Central memory CD8-positive, alpha-beta T cell (primary cell): ENCODE measurements at regions not wholly inside any gene's neighbourhood (a gene's known extent, or its start where the extent isn't known, plus 50 kb on each side); places are given as distances from the start of the nearest gene placed in this dataset.

Source experiments
- ATAC-seq: fragments of 150-1000 bp; cut with Tn5 transposase; replicated peaks from 2 replicates; pipeline ENCODE4 v1.10.0; 2022; ENCODE audit warnings: mild to moderate bottlenecking, moderate FRiP score, moderate number of reproducible peaks; ENCODE audit not compliant: poor library complexity, severe bottlenecking; ENCODE audit errors: extremely low read depth
- DNase-seq, 2 donors: peaks; one replicate each; pipeline ENCODE4 v3.0.0; 2021; ENCODE audit warnings: low spot score in 2 of 2
- H3K27ac Mint-ChIP-seq: one replicate; pipeline ENCODE4 v1.8.0; 2022; ENCODE audit warnings: low read depth, mild to moderate bottlenecking, moderate library complexity, mixed read lengths
- H3K27me3 Mint-ChIP-seq: one replicate; pipeline ENCODE4 v1.8.0; 2022; ENCODE audit warnings: mixed read lengths
- H3K36me3 Mint-ChIP-seq: one replicate; pipeline ENCODE4 v1.8.0; 2022; ENCODE audit warnings: mild to moderate bottlenecking, moderate library complexity, mixed read lengths; ENCODE audit not compliant: insufficient read depth
- H3K4me1 Mint-ChIP-seq: one replicate; pipeline ENCODE4 v1.8.0; 2022; ENCODE audit warnings: mixed read lengths
- H3K4me3 Mint-ChIP-seq: one replicate; pipeline ENCODE4 v1.8.0; 2022; ENCODE audit warnings: mild to moderate bottlenecking, moderate library complexity, mixed read lengths
- H3K9me3 Mint-ChIP-seq: one replicate; pipeline ENCODE4 v1.8.0; 2022; ENCODE audit warnings: mixed read lengths

- H3K4me3 Mint-ChIP-seq: no peak overlapping the region
- H3K9me3 Mint-ChIP-seq: peaks cover 24% of the 10 kb centered on the region
- no peak overlapping the region for H3K27ac Mint-ChIP-seq
- H3K36me3 Mint-ChIP-seq: no peaks in the 10 kb centered on the region
- H3K4me1 Mint-ChIP-seq: no peaks in the 10 kb centered on the region
- no peaks in the 10 kb centered on the region for H3K27me3 Mint-ChIP-seq
- ATAC-seq (no peak), DNase-seq (no peak)
Measured at GRCh38 chr1:82446955-82447354, 646.2 kb downstream of the ADGRL2 start.

GRCh38 chr1:82446236-82446635 is 645.5 kb downstream of the ADGRL2 start:
- H3K36me3 Mint-ChIP-seq: no peaks in the 10 kb centered on the region
- no peak for ATAC-seq
- H3K4me1 Mint-ChIP-seq: no peaks in the 10 kb centered on the region
- DNase-seq: no peak
- peaks cover 20% of the 10 kb centered on the region for H3K9me3 Mint-ChIP-seq
- H3K27ac Mint-ChIP-seq: no peak overlapping the region
- no peak overlapping the region for H3K4me3 Mint-ChIP-seq
- no peaks in the 10 kb centered on the region for H3K27me3 Mint-ChIP-seq

GRCh38 chr1:82445827-82446226 is 645.1 kb downstream of the ADGRL2 start:
- no peak for ATAC-seq
- no peaks in the 10 kb centered on the region for H3K27me3 Mint-ChIP-seq
- no peak overlapping the region for H3K27ac Mint-ChIP-seq
- no peaks in the 10 kb centered on the region for H3K4me1 Mint-ChIP-seq
- H3K36me3 Mint-ChIP-seq: no peaks in the 10 kb centered on the region
- peaks cover 20% of the 10 kb centered on the region for H3K9me3 Mint-ChIP-seq
- no peak overlapping the region for H3K4me3 Mint-ChIP-seq
- no peak for DNase-seq

- DNase-seq: no peak
- no peak overlapping the region for H3K27ac Mint-ChIP-seq
- no peaks in the 10 kb centered on the region for H3K36me3 Mint-ChIP-seq
- H3K4me1 Mint-ChIP-seq: no peaks in the 10 kb centered on the region
- H3K9me3 Mint-ChIP-seq: peaks cover 22% of the 10 kb centered on the region
- H3K4me3 Mint-ChIP-seq: no peak overlapping the region
- no peak for ATAC-seq
- no peaks in the 10 kb centered on the region for H3K27me3 Mint-ChIP-seq
Measured at GRCh38 chr1:82445132-82445531, 644.4 kb downstream of the ADGRL2 start.

- no peaks in the 10 kb centered on the region for H3K4me1 Mint-ChIP-seq
- DNase-seq: no peak
- no peak for ATAC-seq
- H3K27ac Mint-ChIP-seq: no peak overlapping the region
- H3K36me3 Mint-ChIP-seq: no peaks in the 10 kb centered on the region
- H3K9me3 Mint-ChIP-seq: peaks cover 16% of the 10 kb centered on the region
- no peaks in the 10 kb centered on the region for H3K27me3 Mint-ChIP-seq
- H3K4me3 Mint-ChIP-seq: no peak overlapping the region
Measured at GRCh38 chr1:82441402-82441801, 640.7 kb downstream of the ADGRL2 start.

GRCh38 chr1:82423174-82423815 is 622.6 kb downstream of the ADGRL2 start:
- Mint-ChIP-seq H3K4me1 (no peaks in the 10 kb centered on the region), H3K4me3 (no peak overlapping the region), H3K27me3 (no peaks in the 10 kb centered on the region), H3K9me3 (peaks cover 13% of the 10 kb centered on the region), H3K36me3 (no peaks in the 10 kb centered on the region), H3K27ac (no peak overlapping the region)
- ATAC-seq: no peak
- DNase-seq: no peak

GRCh38 chr1:82421782-82422181 is 621.0 kb downstream of the ADGRL2 start:
- no peaks in the 10 kb centered on the region for H3K27me3 Mint-ChIP-seq
- DNase-seq (no peak), ATAC-seq (no peak)
- H3K9me3 Mint-ChIP-seq: peaks cover 5% of the 10 kb centered on the region
- no peak overlapping the region for H3K27ac Mint-ChIP-seq
- no peaks in the 10 kb centered on the region for H3K4me1 Mint-ChIP-seq
- H3K4me3 Mint-ChIP-seq: no peak overlapping the region
- no peaks in the 10 kb centered on the region for H3K36me3 Mint-ChIP-seq

- ATAC-seq: no peak
- no peak for DNase-seq
- no peaks in the 10 kb centered on the region for H3K27me3 Mint-ChIP-seq
- no peaks in the 10 kb centered on the region for H3K4me1 Mint-ChIP-seq
- H3K9me3 Mint-ChIP-seq: peaks cover 5% of the 10 kb centered on the region
- no peak overlapping the region for H3K4me3 Mint-ChIP-seq
- no peak overlapping the region for H3K27ac Mint-ChIP-seq
- no peaks in the 10 kb centered on the region for H3K36me3 Mint-ChIP-seq
Measured at GRCh38 chr1:82420584-82420983, 619.9 kb downstream of the ADGRL2 start.

GRCh38 chr1:82411605-82412004 is 610.9 kb downstream of the ADGRL2 start:
- no peak for ATAC-seq
- H3K4me3 Mint-ChIP-seq: no peak overlapping the region
- no peaks in the 10 kb centered on the region for H3K27me3 Mint-ChIP-seq

GRCh38 chr1:82405333-82405732 is 604.6 kb downstream of the ADGRL2 start:
- Mint-ChIP-seq H3K4me1 (no peaks in the 10 kb centered on the region), H3K4me3 (no peak overlapping the region), H3K9me3 (peaks cover 22% of the 10 kb centered on the region), H3K27me3 (no peaks in the 10 kb centered on the region), H3K36me3 (no peaks in the 10 kb centered on the region), H3K27ac (no peak overlapping the region)
- ATAC-seq: no peak
- no peak for DNase-seq

More at GRCh38 chr1:82411605-82412004, 610.9 kb downstream of the ADGRL2 start:
- Mint-ChIP-seq H3K27ac (no peak overlapping the region), H3K4me1 (no peaks in the 10 kb centered on the region), H3K9me3 (peaks cover 13% of the 10 kb centered on the region), H3K36me3 (no peaks in the 10 kb centered on the region)
- DNase-seq: no peak

GRCh38 chr1:82401116-82401515 is 600.4 kb downstream of the ADGRL2 start:
- Mint-ChIP-seq H3K4me3 (no peak overlapping the region), H3K27me3 (no peaks in the 10 kb centered on the region), H3K27ac (no peak overlapping the region), H3K36me3 (no peaks in the 10 kb centered on the region), H3K4me1 (no peaks in the 10 kb centered on the region), H3K9me3 (peaks cover 10% of the 10 kb centered on the region)
- no peak for ATAC-seq
- no peak for DNase-seq

- Mint-ChIP-seq H3K36me3 (no peaks in the 10 kb centered on the region), H3K9me3 (peaks cover 12% of the 10 kb centered on the region), H3K27me3 (no peaks in the 10 kb centered on the region), H3K4me3 (no peak overlapping the region), H3K4me1 (no peaks in the 10 kb centered on the region), H3K27ac (no peak overlapping the region)
- no peak for ATAC-seq
- no peak for DNase-seq
Measured at GRCh38 chr1:82400521-82400920, 599.8 kb downstream of the ADGRL2 start.

- ATAC-seq (no peak), DNase-seq (no peak)
- Mint-ChIP-seq H3K36me3 (no peaks in the 10 kb centered on the region), H3K27me3 (no peaks in the 10 kb centered on the region), H3K27ac (no peak overlapping the region), H3K9me3 (peaks cover 6% of the 10 kb centered on the region), H3K4me3 (no peak overlapping the region), H3K4me1 (no peaks in the 10 kb centered on the region)
Measured at GRCh38 chr1:82399093-82399492, 598.4 kb downstream of the ADGRL2 start.
